NCI-H187 treated with DMSO at 0.1 percent for 48 hours (cell line): ENCODE measurements at regions not wholly inside any gene's neighbourhood (a gene's known extent, or its start where the extent isn't known, plus 50 kb on each side); places are given as distances from the start of the nearest gene placed in this dataset.
"Not testable (repeated sequence)": the region's sequence is repeated elsewhere in the genome, so short reads cannot be mapped to it uniquely, and the experiment has no call there.

Experiments used
- DNase-seq: peaks from one replicate; lab custom pipeline; 2025; lab: John Stamatoyannopoulos, UW

GRCh38 chr3:191869738-191870415 is 408.9 kb downstream of the PYDC2 start:
- DNase-seq: no peak

- no peak for DNase-seq
Observed at GRCh38 chr3:191873736-191874135, 412.8 kb downstream of the PYDC2 start.

- DNase-seq: no peak
Observed at GRCh38 chr3:191882289-191882688, 421.3 kb downstream of the PYDC2 start.

GRCh38 chr3:191884132-191884531 is 423.2 kb downstream of the PYDC2 start:
- DNase-seq: no peak

- no peak for DNase-seq
Observed at GRCh38 chr3:191889106-191889505, 428.1 kb downstream of the PYDC2 start.

GRCh38 chr3:191889756-191890155 is 428.8 kb downstream of the PYDC2 start:
- DNase-seq: no peak

GRCh38 chr3:191894406-191894805 is 433.4 kb downstream of the PYDC2 start:
- DNase-seq: no peak

GRCh38 chr3:191901741-191902140 is 440.8 kb downstream of the PYDC2 start:
- DNase-seq: no peak

GRCh38 chr3:191912616-191913204 is 451.7 kb downstream of the PYDC2 start:
- no peak for DNase-seq

- DNase-seq: no peak
Observed at GRCh38 chr3:191915712-191916111, 454.7 kb downstream of the PYDC2 start.

- no peak for DNase-seq
Observed at GRCh38 chr3:191919491-191920026, 458.6 kb downstream of the PYDC2 start.

GRCh38 chr3:191922570-191922969 is 461.6 kb downstream of the PYDC2 start:
- no peak for DNase-seq

GRCh38 chr3:191927183-191927817 is 466.3 kb downstream of the PYDC2 start:
- DNase-seq: not testable (repeated sequence)

GRCh38 chr3:191927998-191928397 is 467.0 kb downstream of the PYDC2 start:
- DNase-seq: not testable (repeated sequence)

GRCh38 chr3:191944835-191945234 is 483.9 kb downstream of the PYDC2 start:
- DNase-seq: no peak

- no peak for DNase-seq
Observed at GRCh38 chr3:191952186-191952585, 491.2 kb downstream of the PYDC2 start.

GRCh38 chr3:191952609-191953008 is 491.6 kb downstream of the PYDC2 start:
- no peak for DNase-seq

- no peak for DNase-seq
Observed at GRCh38 chr3:191958980-191959671, 498.2 kb downstream of the PYDC2 start.

- DNase-seq: no peak
Observed at GRCh38 chr3:191959876-191960413, 499.0 kb downstream of the PYDC2 start.

- DNase-seq: no peak
Observed at GRCh38 chr3:191961022-191961421, 500.1 kb downstream of the PYDC2 start.

- no peak for DNase-seq
Observed at GRCh38 chr3:191961529-191961928, 500.6 kb downstream of the PYDC2 start.

GRCh38 chr3:191962324-191962723 is 501.4 kb downstream of the PYDC2 start:
- DNase-seq: no peak
